ENCODE measurements at regions not wholly inside any gene's neighbourhood (a gene's known extent, or its start where the extent isn't known, plus 50 kb on each side); places are given as distances from the start of the nearest gene placed in this dataset.

DNA sequence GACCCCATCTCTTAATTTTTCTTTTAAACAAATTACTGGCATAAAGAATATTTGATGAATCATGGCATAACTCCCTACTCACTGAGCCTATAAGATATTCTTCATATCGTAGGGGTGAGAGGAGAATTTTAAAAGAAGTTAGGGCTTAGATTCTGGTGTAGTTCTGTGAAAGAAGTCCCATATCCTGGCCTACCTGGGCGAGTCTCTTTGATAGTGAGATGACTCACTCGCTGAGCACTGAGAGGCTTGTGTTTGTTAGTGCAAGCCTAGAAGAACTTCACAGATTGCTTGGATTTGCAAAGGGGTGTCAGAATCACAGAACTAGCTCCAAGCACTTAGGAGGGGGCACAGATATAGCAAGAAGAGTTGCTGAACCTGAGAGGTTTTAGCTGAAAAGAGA is 133.8 kb upstream of the TMC3 start:
- TF ChIP-seq, protein P1, sequence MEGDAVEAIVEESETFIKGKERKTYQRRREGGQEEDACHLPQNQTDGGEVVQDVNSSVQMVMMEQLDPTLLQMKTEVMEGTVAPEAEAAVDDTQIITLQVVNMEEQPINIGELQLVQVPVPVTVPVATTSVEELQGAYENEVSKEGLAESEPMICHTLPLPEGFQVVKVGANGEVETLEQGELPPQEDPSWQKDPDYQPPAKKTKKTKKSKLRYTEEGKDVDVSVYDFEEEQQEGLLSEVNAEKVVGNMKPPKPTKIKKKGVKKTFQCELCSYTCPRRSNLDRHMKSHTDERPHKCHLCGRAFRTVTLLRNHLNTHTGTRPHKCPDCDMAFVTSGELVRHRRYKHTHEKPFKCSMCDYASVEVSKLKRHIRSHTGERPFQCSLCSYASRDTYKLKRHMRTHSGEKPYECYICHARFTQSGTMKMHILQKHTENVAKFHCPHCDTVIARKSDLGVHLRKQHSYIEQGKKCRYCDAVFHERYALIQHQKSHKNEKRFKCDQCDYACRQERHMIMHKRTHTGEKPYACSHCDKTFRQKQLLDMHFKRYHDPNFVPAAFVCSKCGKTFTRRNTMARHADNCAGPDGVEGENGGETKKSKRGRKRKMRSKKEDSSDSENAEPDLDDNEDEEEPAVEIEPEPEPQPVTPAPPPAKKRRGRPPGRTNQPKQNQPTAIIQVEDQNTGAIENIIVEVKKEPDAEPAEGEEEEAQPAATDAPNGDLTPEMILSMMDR (IDR thresholded peaks at IDR 0.05; ENCODE audit: low read length) = no peak
- TF ChIP-seq EZH2 (optimal IDR thresholded peaks at IDR 0.05; ENCODE audit: low read depth, low read length) = no peak

All from MM.1S (cell line).